Transverse colon (tissue), 4 donors: ENCODE measurements at regions not wholly inside any gene's neighbourhood (a gene's known extent, or its start where the extent isn't known, plus 50 kb on each side); places are given as distances from the start of the nearest gene placed in this dataset.

Experiments
- DNase-seq: peaks from one replicate; pipeline ENCODE4 v3.0.0-alpha.2; 2019
- H3K27ac ChIP-seq, 4 donors: fragments of 200-600 bp; sonication (generic); 2 replicates each; pipeline ENCODE4 v1.5.1; 2016 to 2018; ENCODE audit warnings: inconsistent platforms in 4 of 4
- H3K27me3 ChIP-seq: fragments of 200-600 bp; sonication (generic); 2 replicates; pipeline ENCODE4 v1.5.1; 2017; ENCODE audit warnings: inconsistent platforms
- H3K36me3 ChIP-seq, 4 donors: fragments of 200-600 bp; sonication (generic); 2 replicates each; pipeline ENCODE4 v1.5.1; 2017 to 2019; ENCODE audit warnings: inconsistent platforms in 4 of 4
- H3K4me1 ChIP-seq, 4 donors: fragments of 200-600 bp; sonication (generic); 2 replicates each; pipeline ENCODE4 v1.5.1; 2017 to 2020; ENCODE audit warnings: inconsistent platforms in 4 of 4
- H3K4me3 ChIP-seq, 4 donors: fragments of 200-600 bp; sonication (generic); 1 replicate in 1 of 4; 2 replicates in 3 of 4; pipeline versions ENCODE4 v1.5.1 to v1.6.1; 2017 to 2019; ENCODE audit warnings: inconsistent platforms in 4 of 4
- H3K9me3 ChIP-seq, 2 donors: fragments of 200-600 bp; sonication (generic); 2 replicates each; pipeline ENCODE4 v1.5.1; 2017 to 2019; ENCODE audit warnings: inconsistent platforms in 2 of 2
- EP300 ChIP-seq: sonication (generic); formaldehyde crosslinking; IDR thresholded peaks from one replicate; pipeline ENCODE4 v1.6.1; 2017; ENCODE audit warnings: antibody characterized with exemption, low read depth
- POLR2A ChIP-seq: fragments of 450-650 bp; IDR thresholded peaks from one replicate; pipeline ENCODE4 v1.6.1; 2016; ENCODE audit warnings: antibody characterized with exemption, mild to moderate bottlenecking, moderate library complexity
- POLR2AphosphoS5 ChIP-seq, 3 donors: sonication (generic); formaldehyde crosslinking; IDR thresholded peaks; one replicate each; pipeline ENCODE4 v1.6.1; 2016; ENCODE audit warnings: antibody characterized with exemption in 3 of 3
- WGBS, 2 donors: methylation state at CpG; one replicate each; pipeline ENCODE4 v1.1.5; 2018; ENCODE audit warnings: low coverage in 1 of 2; 5-methylcytosine and 5-hydroxymethylcytosine counted together
- in situ Hi-C, 4 donors: fragments of 200-750 bp; cut with MboI; loops; one replicate each; pipeline versions ENCODE4 v1.15.0 to v1.15.1; 2017; ENCODE audit warnings: low sequenced_read_pairs in 3 of 4, low pct_ligation_motif_present in 1 of 4, low pct_unique_long_range_greater_than_20kb in 1 of 4
- intact Hi-C: fragments of 100-400 bp; cut with DNase I; formaldehyde crosslinking; loops from one replicate; pipeline ENCODE4 v1.15.1; 2023; ENCODE audit warnings: low total_unique reads
- TF ChIP-seq, protein P1 (sequence below), 5 experiments: fragments of 200-600 bp in 3 of 5; fragments of 450-650 bp in 2 of 5; sonication (generic) in 3 of 5; IDR thresholded peaks; 1 replicate in 2 of 5; 2 replicates in 3 of 5; pipeline ENCODE4 v1.5.1; 2016 to 2017; ENCODE audit warnings: antibody characterized with exemption in 5 of 5, inconsistent platforms in 3 of 5, mild to moderate bottlenecking in 2 of 5, moderate library complexity in 1 of 5

DNA sequence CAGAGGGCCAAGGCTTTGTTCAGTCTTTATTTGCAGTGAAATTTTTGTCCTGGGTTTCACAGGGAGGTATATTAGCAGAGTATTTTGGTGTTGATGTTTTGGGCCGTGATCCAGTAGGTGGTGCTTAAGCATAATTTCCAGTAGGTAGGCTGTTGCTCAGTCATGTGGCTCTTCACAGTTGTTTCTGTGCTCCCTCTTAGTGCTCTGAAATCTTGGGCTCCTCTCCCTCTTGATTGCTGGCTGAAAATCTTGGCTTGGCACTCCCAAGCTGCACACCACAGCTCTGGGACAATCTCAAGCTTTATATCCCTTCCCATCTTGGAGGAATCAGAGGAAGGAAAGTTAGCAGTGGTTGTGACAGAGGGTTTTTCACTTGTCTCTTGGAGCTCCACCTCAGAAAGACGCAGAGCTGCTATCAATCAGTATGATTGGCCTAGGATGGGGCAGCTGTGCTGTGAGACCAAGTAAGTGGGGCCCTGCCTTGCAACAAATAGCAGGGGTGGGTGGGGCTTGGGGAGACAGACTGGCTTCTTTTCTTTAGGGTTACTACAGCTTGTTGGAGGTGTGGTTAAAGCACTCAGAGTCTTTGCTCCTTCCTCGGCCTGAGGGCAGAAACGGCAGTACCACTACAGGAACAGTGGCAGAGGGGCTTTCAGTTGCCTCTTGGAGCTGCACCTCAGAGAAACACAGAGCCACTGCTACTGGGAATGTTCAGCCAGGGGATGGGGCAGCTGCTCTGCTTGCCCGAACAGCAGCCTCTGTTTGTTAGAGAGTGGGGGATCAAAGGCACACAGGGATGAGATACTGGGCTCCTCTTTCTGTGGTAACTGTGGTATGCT, 627.0 kb downstream of the SI start:
- intact Hi-C loops (no loop called here), in situ Hi-C loops (no loop called here)
- no peak for TF ChIP-seq POLR2A
- TF ChIP-seq, protein P1, sequence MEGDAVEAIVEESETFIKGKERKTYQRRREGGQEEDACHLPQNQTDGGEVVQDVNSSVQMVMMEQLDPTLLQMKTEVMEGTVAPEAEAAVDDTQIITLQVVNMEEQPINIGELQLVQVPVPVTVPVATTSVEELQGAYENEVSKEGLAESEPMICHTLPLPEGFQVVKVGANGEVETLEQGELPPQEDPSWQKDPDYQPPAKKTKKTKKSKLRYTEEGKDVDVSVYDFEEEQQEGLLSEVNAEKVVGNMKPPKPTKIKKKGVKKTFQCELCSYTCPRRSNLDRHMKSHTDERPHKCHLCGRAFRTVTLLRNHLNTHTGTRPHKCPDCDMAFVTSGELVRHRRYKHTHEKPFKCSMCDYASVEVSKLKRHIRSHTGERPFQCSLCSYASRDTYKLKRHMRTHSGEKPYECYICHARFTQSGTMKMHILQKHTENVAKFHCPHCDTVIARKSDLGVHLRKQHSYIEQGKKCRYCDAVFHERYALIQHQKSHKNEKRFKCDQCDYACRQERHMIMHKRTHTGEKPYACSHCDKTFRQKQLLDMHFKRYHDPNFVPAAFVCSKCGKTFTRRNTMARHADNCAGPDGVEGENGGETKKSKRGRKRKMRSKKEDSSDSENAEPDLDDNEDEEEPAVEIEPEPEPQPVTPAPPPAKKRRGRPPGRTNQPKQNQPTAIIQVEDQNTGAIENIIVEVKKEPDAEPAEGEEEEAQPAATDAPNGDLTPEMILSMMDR (IDR thresholded peaks at IDR 0.05), result no peak
- TF ChIP-seq EP300, result no peak
- TF ChIP-seq POLR2AphosphoS5 (IDR thresholded peaks at IDR 0.05), result no peak
- DNase-seq, result no peak
- Histone ChIP-seq H3K4me3 (no peak overlapping the region), H3K36me3 (no peaks in the 10 kb centered on the region), H3K27ac (peak overlapping the region in 3 of 4 donors; percentile 31 to 49 (median 42)), H3K27me3 (no peaks in the 10 kb centered on the region), H3K9me3 (no peaks in the 10 kb centered on the region), H3K4me1 (no peaks in the 10 kb centered on the region)
- WGBS, 2 donors, result 75 to 83% methylated on average over 1 to 5 of the region's 5 CpGs

- Histone ChIP-seq H3K36me3 (no peaks in the 10 kb centered on the region), H3K27me3 (no peaks in the 10 kb centered on the region), H3K27ac (peak overlapping the region in 3 of 4 donors; percentile 31 to 49 (median 42)), H3K4me1 (no peaks in the 10 kb centered on the region), H3K4me3 (no peak overlapping the region), H3K9me3 (no peaks in the 10 kb centered on the region)
- in situ Hi-C loops, result no loop called here
- TF ChIP-seq POLR2AphosphoS5 (IDR thresholded peaks at IDR 0.05), result peak in 1 of 3 donors; percentile 5
- TF ChIP-seq, protein P1 (IDR thresholded peaks at IDR 0.05), result no peak
- no peak for DNase-seq
- intact Hi-C loops, result no loop called here
- 52 to 68% methylated on average over 4 of the region's 4 CpGs for WGBS, 2 donors
These were observed 627.9 kb downstream of the SI start for GRCh38 chr3:164450276-164450905.

DNA sequence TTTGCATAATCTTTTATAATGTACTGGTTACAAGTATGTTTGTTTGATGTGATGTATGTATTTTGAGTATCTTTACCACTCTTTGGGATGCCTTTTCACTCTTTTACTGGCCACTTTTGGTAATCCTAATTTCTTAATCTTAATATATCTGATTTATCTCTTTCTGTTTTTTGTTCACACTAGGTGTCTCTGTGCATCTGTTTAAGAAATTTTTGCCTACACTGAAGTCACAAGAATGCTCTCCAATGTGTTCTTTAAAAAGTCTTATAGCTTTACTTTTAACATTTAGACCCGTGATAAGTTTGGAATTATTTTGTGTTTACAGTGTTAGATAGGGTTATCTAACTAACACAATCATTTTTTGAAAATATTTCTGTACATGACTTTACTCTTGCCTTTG, 659.1 kb downstream of the SI start:
- in situ Hi-C loops, result no loop called here
- 75 to 81% methylated on average over 1 of the region's 1 CpG for WGBS, 2 donors
- Histone ChIP-seq H3K4me3 (no peak overlapping the region), H3K4me1 (peaks cover 0 to 3% (median 0%) of the 10 kb centered on the region in 4 donors), H3K27ac (no peak overlapping the region), H3K36me3 (no peaks in the 10 kb centered on the region), H3K27me3 (no peaks in the 10 kb centered on the region), H3K9me3 (no peaks in the 10 kb centered on the region)
- intact Hi-C loops, result no loop called here
- no peak for DNase-seq
- TF ChIP-seq EP300, result no peak
- TF ChIP-seq POLR2AphosphoS5 (IDR thresholded peaks at IDR 0.05), result no peak
- TF ChIP-seq, protein P1 (IDR thresholded peaks at IDR 0.05), result no peak
- no peak for TF ChIP-seq POLR2A

DNA sequence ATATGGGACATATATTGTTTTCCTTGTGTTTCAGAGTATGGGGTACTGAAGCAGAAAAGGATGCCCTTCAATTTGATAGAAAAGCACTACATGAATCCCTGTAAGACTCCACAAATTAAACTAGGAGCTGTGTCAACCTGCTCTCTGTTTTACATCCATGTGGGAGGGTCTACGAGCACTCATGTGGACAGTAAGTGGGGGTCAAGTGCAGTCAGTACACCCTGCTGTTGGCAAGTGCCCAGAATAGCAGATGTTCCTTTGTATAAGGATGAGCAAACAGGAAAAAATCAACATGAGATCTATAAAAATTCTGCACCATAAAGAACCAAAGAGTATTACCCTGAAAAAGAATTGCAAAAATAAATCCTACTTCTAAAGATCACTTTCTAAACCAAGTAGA, 659.9 kb downstream of the SI start:
- no peaks in the 10 kb centered on the region for H3K36me3 ChIP-seq
- TF ChIP-seq, protein P1 (IDR thresholded peaks at IDR 0.05), result no peak
- TF ChIP-seq POLR2A, result no peak
- no peak for TF ChIP-seq EP300
- no peak for TF ChIP-seq POLR2AphosphoS5 (IDR thresholded peaks at IDR 0.05)
- no peaks in the 10 kb centered on the region for H3K27me3 ChIP-seq
- H3K4me3 ChIP-seq, result no peak overlapping the region
- intact Hi-C loops, result no loop called here
- H3K9me3 ChIP-seq, result no peaks in the 10 kb centered on the region
- peak; percentile 20 for DNase-seq
- 24% methylated on average over 1 of the region's 1 CpG; no CpG with 5 or more reads in 1 of the 2 donors for WGBS, 2 donors
- H3K27ac ChIP-seq, result no peak overlapping the region
- peaks cover 0 to 3% (median 0%) of the 10 kb centered on the region in 4 donors for H3K4me1 ChIP-seq
- in situ Hi-C loops, result no loop called here
